ENCODE measurements at regions not wholly inside any gene's neighbourhood (a gene's known extent, or its start where the extent isn't known, plus 50 kb on each side); places are given as distances from the start of the nearest gene placed in this dataset.

DNA sequence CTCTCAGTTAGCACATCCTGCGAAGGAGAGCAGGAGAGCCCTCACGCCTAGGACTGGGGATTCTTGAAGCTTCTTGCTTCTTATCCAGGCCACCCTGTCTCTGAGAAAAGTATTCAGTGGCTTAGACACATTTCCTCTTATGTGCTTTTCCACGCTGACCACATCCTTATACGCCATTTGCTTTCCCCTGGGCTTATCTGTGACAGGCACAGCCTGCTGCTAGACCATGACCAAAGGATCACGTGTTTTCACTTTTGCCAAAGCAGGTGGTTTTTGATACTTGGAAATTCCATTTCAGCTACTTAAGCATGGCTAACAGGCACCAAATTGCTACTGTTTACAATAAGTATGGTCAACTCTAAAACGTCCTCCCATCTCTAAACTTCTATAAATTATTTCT is 587.4 kb downstream of the AACS start:
- no peaks in the 10 kb centered on the region for H3K4me1 ChIP-seq (ENCODE audit: control insufficient read depth, extremely low read depth, insufficient read depth, low read length)
- no peak for FAIRE-seq
- no peaks in the 10 kb centered on the region for H3K27me3 ChIP-seq (ENCODE audit: control insufficient read depth in 2 of 2, insufficient read depth in 2 of 2, low read length in 2 of 2)
- no peaks in the 10 kb centered on the region for H4K20me1 ChIP-seq (replicated peaks; ENCODE audit: control insufficient read depth, extremely low read depth, insufficient read depth, low read length)
- H3K9ac ChIP-seq (replicated peaks; ENCODE audit: extremely low read depth, insufficient read depth, low read length): no peak overlapping the region
- H2AFZ ChIP-seq (ENCODE audit: low read depth, low read length): no peak overlapping the region
- no TSS peak for BruUV-seq (replicated peaks)
- H3K9me1 ChIP-seq (replicated peaks; ENCODE audit: control insufficient read depth, extremely low read depth, insufficient read depth, low read length): no peaks in the 10 kb centered on the region
- ChIA-PET CTCF (no interaction called here), POLR2A (no interaction called here)
- intact Hi-C loops (cut with micrococcal nuclease): no loop called here
- no peak overlapping the region for H3K4me3 ChIP-seq (replicated peaks in 1 of 3; ENCODE audit: insufficient read depth in 1 of 3, low read depth in 1 of 3, low read length in 3 of 3)
- no peak for DNase-seq (ENCODE audit: low read depth, low spot score)
- no peak overlapping the region for H3K27ac ChIP-seq (ENCODE audit: insufficient read depth, low read depth, low read length)
- TF ChIP-seq POLR2AphosphoS5 (IDR thresholded peaks at IDR 0.05; ENCODE audit: insufficient read depth, low read depth, low read length) (no peak), GATA2 (IDR thresholded peaks at IDR 0.05; ENCODE audit: insufficient read depth, insufficient read length, low read depth, low read length) (no peak), FOS (IDR thresholded peaks at IDR 0.05; ENCODE audit: borderline replicate concordance, insufficient read depth, low read length) (no peak), JUN (IDR thresholded peaks at IDR 0.05; ENCODE audit: borderline replicate concordance, insufficient read depth, insufficient read length, low read depth) (no peak), MYC (IDR thresholded peaks at IDR 0.05; ENCODE audit: low read depth, low read length) (no peak), EZH2 (IDR thresholded peaks at IDR 0.05; ENCODE audit: borderline replicate concordance, low read depth, low read length, severe bottlenecking) (no peak), POLR2A (IDR thresholded peaks at IDR 0.05; ENCODE audit: low read depth, low read length) (no peak)
- TF ChIP-seq, protein P1, sequence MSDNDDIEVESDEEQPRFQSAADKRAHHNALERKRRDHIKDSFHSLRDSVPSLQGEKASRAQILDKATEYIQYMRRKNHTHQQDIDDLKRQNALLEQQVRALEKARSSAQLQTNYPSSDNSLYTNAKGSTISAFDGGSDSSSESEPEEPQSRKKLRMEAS (IDR thresholded peaks at IDR 0.05; ENCODE audit: insufficient read depth, insufficient read length): no peak
- TF ChIP-seq, protein P2, sequence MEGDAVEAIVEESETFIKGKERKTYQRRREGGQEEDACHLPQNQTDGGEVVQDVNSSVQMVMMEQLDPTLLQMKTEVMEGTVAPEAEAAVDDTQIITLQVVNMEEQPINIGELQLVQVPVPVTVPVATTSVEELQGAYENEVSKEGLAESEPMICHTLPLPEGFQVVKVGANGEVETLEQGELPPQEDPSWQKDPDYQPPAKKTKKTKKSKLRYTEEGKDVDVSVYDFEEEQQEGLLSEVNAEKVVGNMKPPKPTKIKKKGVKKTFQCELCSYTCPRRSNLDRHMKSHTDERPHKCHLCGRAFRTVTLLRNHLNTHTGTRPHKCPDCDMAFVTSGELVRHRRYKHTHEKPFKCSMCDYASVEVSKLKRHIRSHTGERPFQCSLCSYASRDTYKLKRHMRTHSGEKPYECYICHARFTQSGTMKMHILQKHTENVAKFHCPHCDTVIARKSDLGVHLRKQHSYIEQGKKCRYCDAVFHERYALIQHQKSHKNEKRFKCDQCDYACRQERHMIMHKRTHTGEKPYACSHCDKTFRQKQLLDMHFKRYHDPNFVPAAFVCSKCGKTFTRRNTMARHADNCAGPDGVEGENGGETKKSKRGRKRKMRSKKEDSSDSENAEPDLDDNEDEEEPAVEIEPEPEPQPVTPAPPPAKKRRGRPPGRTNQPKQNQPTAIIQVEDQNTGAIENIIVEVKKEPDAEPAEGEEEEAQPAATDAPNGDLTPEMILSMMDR (IDR thresholded peaks at IDR 0.05; ENCODE audit: extremely low read depth in 1 of 2, insufficient read depth in 1 of 2, low read depth in 1 of 2, low read length in 2 of 2): no peak
- peaks cover 2% of the 10 kb centered on the region for H3K9me3 ChIP-seq (replicated peaks; ENCODE audit: control insufficient read depth, insufficient read depth, low read length)
- dilution Hi-C loops (cut with MboI; ENCODE audit: extremely low pct_ligation_motif_present, low sequenced_read_pairs): no loop called here
- no peaks in the 10 kb centered on the region for H3K79me2 ChIP-seq (ENCODE audit: control insufficient read depth, insufficient read depth, low read length)
- H3K36me3 ChIP-seq (ENCODE audit: control insufficient read depth in 2 of 2, extremely low read depth in 1 of 2, insufficient read depth in 2 of 2, low read length in 2 of 2): no peaks in the 10 kb centered on the region
- H3K4me2 ChIP-seq (ENCODE audit: insufficient read depth, low read length): no peak overlapping the region

Measured in endothelial cell of umbilical vein (primary cell).